ENCODE measurements at regions not wholly inside any gene's neighbourhood (a gene's known extent, or its start where the extent isn't known, plus 50 kb on each side); places are given as distances from the start of the nearest gene placed in this dataset.

DNA sequence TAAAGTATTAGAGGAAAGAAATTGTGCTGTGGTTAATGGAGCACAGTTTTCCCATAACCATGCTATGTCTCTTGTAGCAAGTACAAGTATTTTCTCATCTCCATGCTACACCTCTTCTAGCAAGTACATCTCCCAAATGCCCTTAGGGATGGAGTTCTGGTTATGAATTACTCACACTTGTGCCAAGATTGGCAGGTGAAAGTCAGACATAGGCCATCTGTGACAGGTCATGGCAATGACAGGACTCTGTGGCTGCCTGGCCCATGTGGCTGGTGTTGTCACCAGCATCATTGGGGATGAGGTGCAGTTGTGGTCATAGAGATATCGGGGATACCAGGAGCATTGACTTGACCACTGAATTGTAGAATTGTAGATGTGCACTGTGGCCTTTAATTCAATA, 310.2 kb downstream of the FAT4 start:
- Histone ChIP-seq H3K27ac (no peak overlapping the region), H3K4me3 (no peak overlapping the region), H3K9me3 (no peaks in the 10 kb centered on the region), H3K36me3 (no peaks in the 10 kb centered on the region), H3K27me3 (no peaks in the 10 kb centered on the region), H3K4me1 (ENCODE audit: insufficient read depth) (no peaks in the 10 kb centered on the region)
- TF ChIP-seq, protein P1, sequence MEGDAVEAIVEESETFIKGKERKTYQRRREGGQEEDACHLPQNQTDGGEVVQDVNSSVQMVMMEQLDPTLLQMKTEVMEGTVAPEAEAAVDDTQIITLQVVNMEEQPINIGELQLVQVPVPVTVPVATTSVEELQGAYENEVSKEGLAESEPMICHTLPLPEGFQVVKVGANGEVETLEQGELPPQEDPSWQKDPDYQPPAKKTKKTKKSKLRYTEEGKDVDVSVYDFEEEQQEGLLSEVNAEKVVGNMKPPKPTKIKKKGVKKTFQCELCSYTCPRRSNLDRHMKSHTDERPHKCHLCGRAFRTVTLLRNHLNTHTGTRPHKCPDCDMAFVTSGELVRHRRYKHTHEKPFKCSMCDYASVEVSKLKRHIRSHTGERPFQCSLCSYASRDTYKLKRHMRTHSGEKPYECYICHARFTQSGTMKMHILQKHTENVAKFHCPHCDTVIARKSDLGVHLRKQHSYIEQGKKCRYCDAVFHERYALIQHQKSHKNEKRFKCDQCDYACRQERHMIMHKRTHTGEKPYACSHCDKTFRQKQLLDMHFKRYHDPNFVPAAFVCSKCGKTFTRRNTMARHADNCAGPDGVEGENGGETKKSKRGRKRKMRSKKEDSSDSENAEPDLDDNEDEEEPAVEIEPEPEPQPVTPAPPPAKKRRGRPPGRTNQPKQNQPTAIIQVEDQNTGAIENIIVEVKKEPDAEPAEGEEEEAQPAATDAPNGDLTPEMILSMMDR (IDR thresholded peaks at IDR 0.05): no peak
- no peak for TF ChIP-seq POLR2A (IDR thresholded peaks at IDR 0.05)
- no peak for TF ChIP-seq EP300 (IDR thresholded peaks at IDR 0.05)
- DNase-seq: no peak
- intact Hi-C loops (cut with DNase I): no loop called here
- 95 to 100% (median 95%) methylated on average over 1 of the region's 1 CpG for WGBS, 3 donors

DNA sequence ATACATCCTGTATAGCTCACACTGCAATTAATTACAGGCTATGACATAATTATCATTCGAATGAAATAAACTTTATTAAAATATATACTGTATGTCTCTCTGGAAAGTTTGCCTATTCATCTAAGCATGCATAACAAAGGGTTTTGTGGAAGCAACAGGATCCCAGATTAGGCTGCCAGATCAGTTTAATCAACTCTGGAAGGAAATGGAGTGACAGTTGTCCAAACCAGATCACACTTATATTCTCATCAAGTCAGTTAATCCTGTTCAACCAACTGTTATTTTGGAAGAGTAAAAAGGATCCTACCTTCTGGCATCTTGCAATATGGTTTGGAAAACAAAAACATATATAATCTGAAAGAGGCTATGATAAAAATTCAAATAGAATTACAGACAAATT, 312.2 kb downstream of the FAT4 start:
- no peak for DNase-seq
- Histone ChIP-seq H3K27ac (no peak overlapping the region), H3K27me3 (no peaks in the 10 kb centered on the region), H3K36me3 (no peaks in the 10 kb centered on the region), H3K9me3 (no peaks in the 10 kb centered on the region), H3K4me1 (ENCODE audit: insufficient read depth) (no peaks in the 10 kb centered on the region), H3K4me3 (no peak overlapping the region)
- intact Hi-C loops (cut with DNase I): no loop called here
- WGBS, 3 donors: 66 to 74% (median 69%) methylated on average over 1 of the region's 1 CpG
- TF ChIP-seq EP300 (IDR thresholded peaks at IDR 0.05) (no peak), POLR2A (IDR thresholded peaks at IDR 0.05) (no peak)
- TF ChIP-seq, protein P1 (IDR thresholded peaks at IDR 0.05): no peak

DNA sequence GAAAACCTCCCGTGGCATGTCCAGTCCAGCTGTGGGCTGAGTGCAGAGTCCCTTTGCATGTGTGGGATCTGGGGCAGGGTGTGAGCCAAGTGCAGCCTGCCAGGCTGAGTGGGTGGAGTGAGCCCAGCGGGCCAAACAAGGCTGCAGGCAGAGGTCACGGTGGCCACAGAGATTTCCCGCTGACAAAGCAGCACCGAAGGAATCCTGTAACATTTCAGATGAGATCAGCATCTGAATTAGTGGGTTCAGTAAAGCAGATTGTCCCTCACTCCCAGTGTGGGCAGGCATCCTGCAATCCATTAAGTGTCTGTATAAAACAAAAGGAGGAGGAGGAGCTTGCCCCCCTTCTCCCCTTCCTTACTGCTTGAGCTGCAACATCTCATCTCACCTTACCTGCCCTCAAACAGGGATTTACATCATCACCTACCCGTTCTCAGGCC, 324.4 kb downstream of the FAT4 start:
- intact Hi-C loops (cut with DNase I): no loop called here
- H3K36me3 ChIP-seq: no peaks in the 10 kb centered on the region
- H3K27me3 ChIP-seq: no peaks in the 10 kb centered on the region
- H3K27ac ChIP-seq: no peak overlapping the region
- H3K4me3 ChIP-seq: no peak overlapping the region
- H3K9me3 ChIP-seq: no peaks in the 10 kb centered on the region
- DNase-seq: no peak
- peaks cover 2% of the 10 kb centered on the region for H3K4me1 ChIP-seq (ENCODE audit: insufficient read depth)
- 54 to 64% (median 64%) methylated on average over 6 of the region's 6 CpGs for WGBS, 3 donors
- TF ChIP-seq EP300 (IDR thresholded peaks at IDR 0.05): no peak
- no peak for TF ChIP-seq POLR2A (IDR thresholded peaks at IDR 0.05)
- TF ChIP-seq, protein P1 (IDR thresholded peaks at IDR 0.05): no peak

DNA sequence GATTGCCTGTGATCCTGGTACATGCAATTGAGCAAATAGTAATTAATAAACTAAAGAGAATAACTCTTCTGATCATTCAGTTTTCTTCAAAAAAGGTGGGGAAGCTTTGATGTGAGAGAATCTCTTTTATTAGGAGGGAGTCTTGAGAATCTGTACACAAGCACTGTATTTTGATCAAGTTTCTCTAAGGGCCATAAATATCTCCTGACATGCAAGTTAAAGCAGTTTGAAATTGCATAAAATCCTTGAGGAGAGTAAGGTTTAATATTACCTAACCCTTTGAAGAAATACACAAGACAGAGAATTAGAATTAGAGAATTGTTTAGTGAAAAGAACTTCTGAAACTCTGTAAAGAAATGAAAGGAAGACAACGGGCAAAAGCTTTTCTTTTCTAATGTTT, 326.9 kb downstream of the FAT4 start:
- H3K4me1 ChIP-seq (ENCODE audit: insufficient read depth): peaks cover 2% of the 10 kb centered on the region
- intact Hi-C loops (cut with DNase I): no loop called here
- 18 to 31% (median 28%) methylated on average over 1 of the region's 1 CpG for WGBS, 3 donors
- H3K4me3 ChIP-seq: no peak overlapping the region
- no peaks in the 10 kb centered on the region for H3K36me3 ChIP-seq
- no peaks in the 10 kb centered on the region for H3K27me3 ChIP-seq
- no peak for DNase-seq
- TF ChIP-seq, protein P1 (IDR thresholded peaks at IDR 0.05): no peak
- no peak for TF ChIP-seq POLR2A (IDR thresholded peaks at IDR 0.05)
- TF ChIP-seq EP300 (IDR thresholded peaks at IDR 0.05): no peak
- no peak overlapping the region for H3K27ac ChIP-seq
- H3K9me3 ChIP-seq: no peaks in the 10 kb centered on the region

DNA sequence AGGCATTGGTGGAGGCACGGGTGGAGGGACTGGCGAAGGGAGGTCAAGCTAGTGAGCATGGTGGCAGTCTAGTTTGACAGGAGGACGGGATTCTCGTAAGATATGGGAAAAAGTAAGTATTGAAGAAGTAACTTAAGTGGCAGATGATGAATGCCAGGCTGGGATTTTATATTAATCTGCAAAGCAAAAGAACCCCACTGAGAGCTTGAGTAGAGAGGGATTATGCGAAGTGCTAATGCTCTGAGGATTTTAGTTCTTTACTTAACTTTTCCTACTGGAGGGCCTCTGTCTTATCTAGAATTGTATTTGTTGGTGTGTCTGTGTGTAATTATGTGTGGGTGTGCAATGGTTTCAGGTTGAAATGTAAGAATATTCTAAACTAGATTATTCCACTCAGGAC, 327.9 kb downstream of the FAT4 start:
- no peak overlapping the region for H3K4me3 ChIP-seq
- H3K9me3 ChIP-seq: no peaks in the 10 kb centered on the region
- DNase-seq: no peak
- no peak overlapping the region for H3K27ac ChIP-seq
- H3K36me3 ChIP-seq: no peaks in the 10 kb centered on the region
- H3K4me1 ChIP-seq (ENCODE audit: insufficient read depth): peaks cover 2% of the 10 kb centered on the region
- intact Hi-C loops (cut with DNase I): no loop called here
- H3K27me3 ChIP-seq: no peaks in the 10 kb centered on the region
- TF ChIP-seq POLR2A (IDR thresholded peaks at IDR 0.05) (no peak), EP300 (IDR thresholded peaks at IDR 0.05) (no peak)
- TF ChIP-seq, protein P1 (IDR thresholded peaks at IDR 0.05): no peak
- WGBS, 3 donors: 75 to 96% (median 96%) methylated on average over 5 of the region's 5 CpGs
